ENCODE measurements at regions not wholly inside any gene's neighbourhood (a gene's known extent, or its start where the extent isn't known, plus 50 kb on each side); places are given as distances from the start of the nearest gene placed in this dataset.

DNA sequence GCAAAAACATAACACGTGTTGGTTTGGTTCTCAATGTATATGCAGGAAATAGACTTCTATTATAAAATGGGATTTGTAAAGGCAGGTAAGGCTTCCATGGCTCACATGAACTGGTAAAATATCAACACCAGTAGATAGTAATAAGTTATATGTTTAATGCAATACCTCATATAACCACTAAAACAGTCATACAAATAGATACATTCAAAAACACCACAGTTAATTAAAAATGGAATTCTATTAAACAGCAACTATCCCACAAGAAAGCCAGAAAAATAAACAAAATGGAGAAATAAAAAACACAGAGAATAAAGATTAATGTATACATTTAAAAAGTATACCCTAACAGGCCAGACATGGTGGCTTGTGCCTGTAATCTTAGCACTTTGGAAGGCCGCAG, 243.8 kb upstream of the LRATD1 start:
- TF ChIP-seq, protein P1, sequence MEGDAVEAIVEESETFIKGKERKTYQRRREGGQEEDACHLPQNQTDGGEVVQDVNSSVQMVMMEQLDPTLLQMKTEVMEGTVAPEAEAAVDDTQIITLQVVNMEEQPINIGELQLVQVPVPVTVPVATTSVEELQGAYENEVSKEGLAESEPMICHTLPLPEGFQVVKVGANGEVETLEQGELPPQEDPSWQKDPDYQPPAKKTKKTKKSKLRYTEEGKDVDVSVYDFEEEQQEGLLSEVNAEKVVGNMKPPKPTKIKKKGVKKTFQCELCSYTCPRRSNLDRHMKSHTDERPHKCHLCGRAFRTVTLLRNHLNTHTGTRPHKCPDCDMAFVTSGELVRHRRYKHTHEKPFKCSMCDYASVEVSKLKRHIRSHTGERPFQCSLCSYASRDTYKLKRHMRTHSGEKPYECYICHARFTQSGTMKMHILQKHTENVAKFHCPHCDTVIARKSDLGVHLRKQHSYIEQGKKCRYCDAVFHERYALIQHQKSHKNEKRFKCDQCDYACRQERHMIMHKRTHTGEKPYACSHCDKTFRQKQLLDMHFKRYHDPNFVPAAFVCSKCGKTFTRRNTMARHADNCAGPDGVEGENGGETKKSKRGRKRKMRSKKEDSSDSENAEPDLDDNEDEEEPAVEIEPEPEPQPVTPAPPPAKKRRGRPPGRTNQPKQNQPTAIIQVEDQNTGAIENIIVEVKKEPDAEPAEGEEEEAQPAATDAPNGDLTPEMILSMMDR (conservative IDR thresholded peaks at IDR 0.05), result no peak; the same call in 1 of the 2 replicates
- TF ChIP-seq ZFX (IDR thresholded peaks at IDR 0.05), result no peak

All from C4-2B (cell line).